ENCODE measurements at regions not wholly inside any gene's neighbourhood (a gene's known extent, or its start where the extent isn't known, plus 50 kb on each side); places are given as distances from the start of the nearest gene placed in this dataset.

DNA sequence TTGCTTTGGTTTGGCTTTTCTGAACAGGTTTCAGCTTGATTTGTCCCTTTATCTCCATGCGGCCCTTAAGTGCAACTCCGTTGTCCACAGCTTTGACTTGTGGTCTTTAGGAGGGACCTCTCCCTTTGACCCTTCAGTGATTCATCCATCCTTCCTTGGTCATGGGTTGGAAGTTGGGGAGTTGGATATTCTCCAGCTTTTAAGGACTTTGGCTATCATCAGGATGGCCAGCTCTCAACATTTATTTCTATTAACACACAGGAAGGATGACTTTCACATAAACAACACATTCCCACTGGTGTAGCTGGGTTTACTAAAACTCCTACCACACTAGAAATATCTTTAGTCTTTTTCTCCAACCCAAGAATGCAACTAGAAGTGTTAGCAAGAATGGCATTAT is 50.9 kb upstream of the E2F7 start:
- Mint-ChIP-seq H3K4me1 (no peaks in the 10 kb centered on the region), H3K27ac (no peak overlapping the region), H3K27me3 (peaks cover 3% of the 10 kb centered on the region), H3K4me3 (no peak overlapping the region), H3K9me3 (ENCODE audit: insufficient read depth) (peaks cover 3% of the 10 kb centered on the region)
- WGBS (ENCODE audit: insufficient coverage) = no CpG with 5 or more reads among the region's 2 CpGs
- Histone ChIP-seq H3K27me3 (replicated peaks in 1 of 4; ENCODE audit: control extremely low read depth in 1 of 4, control insufficient read depth in 3 of 4, insufficient read depth in 4 of 4, low read length in 3 of 4) (no peaks in the 10 kb centered on the region), H4K20me1 (ENCODE audit: control insufficient read depth, insufficient read depth, low read length, poor library complexity, severe bottlenecking) (no peaks in the 10 kb centered on the region), H3K36me3 (replicated peaks in 1 of 2; ENCODE audit: control extremely low read depth in 1 of 2, control insufficient read depth in 1 of 2, extremely low read depth in 1 of 2, insufficient read depth in 2 of 2, low read length in 1 of 2) (no peaks in the 10 kb centered on the region), H2AFZ (ENCODE audit: insufficient read depth, low read depth, low read length, poor library complexity, severe bottlenecking) (no peak overlapping the region), H3K4me3 (ENCODE audit: control extremely low read depth in 1 of 5, extremely low read depth in 1 of 5, insufficient read depth in 1 of 5, low read depth in 2 of 5, low read length in 4 of 5) (no peak overlapping the region), H3K9me3 (ENCODE audit: control extremely low read depth in 1 of 3, control insufficient read depth in 2 of 3, insufficient read depth in 1 of 3, low read length in 2 of 3) (peaks cover 0 to 4% (median under 1%) of the 10 kb centered on the region in 3 donors), H3K4me1 (ENCODE audit: control insufficient read depth in 2 of 2, insufficient read depth in 2 of 2, low read length in 2 of 2) (no peaks in the 10 kb centered on the region), H3K9ac (ENCODE audit: low read length) (no peak overlapping the region), H3K4me2 (replicated peaks; ENCODE audit: low read depth, low read length, poor library complexity, severe bottlenecking) (no peak overlapping the region), H3K79me2 (ENCODE audit: control insufficient read depth, insufficient read depth, low read length) (no peaks in the 10 kb centered on the region), H3K27ac (ENCODE audit: low read length in 2 of 2) (no peak overlapping the region)
- DNase-seq (no peak), ATAC-seq (ENCODE audit: low read depth) (no peak)
- TF ChIP-seq, protein P1, sequence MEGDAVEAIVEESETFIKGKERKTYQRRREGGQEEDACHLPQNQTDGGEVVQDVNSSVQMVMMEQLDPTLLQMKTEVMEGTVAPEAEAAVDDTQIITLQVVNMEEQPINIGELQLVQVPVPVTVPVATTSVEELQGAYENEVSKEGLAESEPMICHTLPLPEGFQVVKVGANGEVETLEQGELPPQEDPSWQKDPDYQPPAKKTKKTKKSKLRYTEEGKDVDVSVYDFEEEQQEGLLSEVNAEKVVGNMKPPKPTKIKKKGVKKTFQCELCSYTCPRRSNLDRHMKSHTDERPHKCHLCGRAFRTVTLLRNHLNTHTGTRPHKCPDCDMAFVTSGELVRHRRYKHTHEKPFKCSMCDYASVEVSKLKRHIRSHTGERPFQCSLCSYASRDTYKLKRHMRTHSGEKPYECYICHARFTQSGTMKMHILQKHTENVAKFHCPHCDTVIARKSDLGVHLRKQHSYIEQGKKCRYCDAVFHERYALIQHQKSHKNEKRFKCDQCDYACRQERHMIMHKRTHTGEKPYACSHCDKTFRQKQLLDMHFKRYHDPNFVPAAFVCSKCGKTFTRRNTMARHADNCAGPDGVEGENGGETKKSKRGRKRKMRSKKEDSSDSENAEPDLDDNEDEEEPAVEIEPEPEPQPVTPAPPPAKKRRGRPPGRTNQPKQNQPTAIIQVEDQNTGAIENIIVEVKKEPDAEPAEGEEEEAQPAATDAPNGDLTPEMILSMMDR (IDR thresholded peaks at IDR 0.05) = no peak
- TF ChIP-seq EZH2 (IDR thresholded peaks at IDR 0.05; ENCODE audit: borderline replicate concordance, insufficient read depth, low read depth, low read length, poor library complexity, severe bottlenecking) = no peak
- CTCF ChIA-PET = no interaction called here
- POLR2A ChIA-PET = no interaction called here
- intact Hi-C loops (cut with micrococcal nuclease) = no loop called here

DNA sequence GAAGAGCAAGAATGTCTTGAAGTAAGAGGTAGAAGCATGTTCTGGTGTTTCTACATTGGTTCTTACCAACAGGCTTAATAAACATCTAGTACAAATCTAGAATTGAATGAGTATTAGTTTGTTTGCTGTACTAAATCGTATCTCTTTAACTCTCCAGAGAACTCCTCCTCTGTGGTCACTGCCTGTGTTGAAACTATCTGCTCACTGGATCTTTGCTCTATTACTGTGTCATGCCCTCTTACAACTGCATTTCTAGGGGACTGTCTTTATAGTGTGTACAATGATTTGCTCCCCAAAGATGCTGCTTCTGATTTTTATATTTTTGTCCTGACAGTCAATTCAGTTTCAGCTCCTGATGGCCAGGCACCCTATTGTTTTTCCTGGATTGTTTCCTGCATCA is 50.1 kb upstream of the E2F7 start:
- H3K4me3 Mint-ChIP-seq = no peak overlapping the region
- CTCF ChIA-PET = no interaction called here
- Histone ChIP-seq H3K27ac (ENCODE audit: low read length in 2 of 2) (no peak overlapping the region), H3K4me3 (ENCODE audit: control extremely low read depth in 1 of 5, extremely low read depth in 1 of 5, insufficient read depth in 1 of 5, low read depth in 2 of 5, low read length in 4 of 5) (no peak overlapping the region), H3K36me3 (replicated peaks in 1 of 2; ENCODE audit: control extremely low read depth in 1 of 2, control insufficient read depth in 1 of 2, extremely low read depth in 1 of 2, insufficient read depth in 2 of 2, low read length in 1 of 2) (no peaks in the 10 kb centered on the region), H3K4me1 (ENCODE audit: control insufficient read depth in 2 of 2, insufficient read depth in 2 of 2, low read length in 2 of 2) (no peaks in the 10 kb centered on the region), H3K9ac (ENCODE audit: low read length) (no peak overlapping the region), H3K4me2 (replicated peaks; ENCODE audit: low read depth, low read length, poor library complexity, severe bottlenecking) (no peak overlapping the region), H2AFZ (ENCODE audit: insufficient read depth, low read depth, low read length, poor library complexity, severe bottlenecking) (no peak overlapping the region), H3K9me3 (ENCODE audit: control extremely low read depth in 1 of 3, control insufficient read depth in 2 of 3, insufficient read depth in 1 of 3, low read length in 2 of 3) (peaks cover 0 to 4% (median 4%) of the 10 kb centered on the region in 3 donors), H4K20me1 (ENCODE audit: control insufficient read depth, insufficient read depth, low read length, poor library complexity, severe bottlenecking) (no peaks in the 10 kb centered on the region), H3K79me2 (ENCODE audit: control insufficient read depth, insufficient read depth, low read length) (no peaks in the 10 kb centered on the region), H3K27me3 (replicated peaks in 1 of 4; ENCODE audit: control extremely low read depth in 1 of 4, control insufficient read depth in 3 of 4, insufficient read depth in 4 of 4, low read length in 3 of 4) (no peaks in the 10 kb centered on the region)
- no peak overlapping the region for H3K27ac Mint-ChIP-seq
- no CpG with 5 or more reads among the region's 1 CpG for WGBS (ENCODE audit: insufficient coverage)
- no peak for DNase-seq
- no peak for ATAC-seq (ENCODE audit: low read depth)
- TF ChIP-seq, protein P1 (IDR thresholded peaks at IDR 0.05) = no peak
- no peak for TF ChIP-seq EZH2 (IDR thresholded peaks at IDR 0.05; ENCODE audit: borderline replicate concordance, insufficient read depth, low read depth, low read length, poor library complexity, severe bottlenecking)
- intact Hi-C loops (cut with micrococcal nuclease) = no loop called here
- H3K4me1 Mint-ChIP-seq = no peaks in the 10 kb centered on the region
- POLR2A ChIA-PET = no interaction called here
- H3K27me3 Mint-ChIP-seq = peaks cover 3% of the 10 kb centered on the region
- H3K9me3 Mint-ChIP-seq (ENCODE audit: insufficient read depth) = peaks cover 6% of the 10 kb centered on the region
